NT2/D1 (cell line): ENCODE measurements at regions not wholly inside any gene's neighbourhood (a gene's known extent, or its start where the extent isn't known, plus 50 kb on each side); places are given as distances from the start of the nearest gene placed in this dataset.

Experiments
- SUZ12 ChIP-seq: IDR thresholded peaks from 2 replicates; pipeline ENCODE4 v1.6.1; 2011; ENCODE audit not compliant: insufficient read length, insufficient read depth; ENCODE audit errors: extremely low read depth
- YY1 ChIP-seq: IDR thresholded peaks from 2 replicates; pipeline ENCODE4 v1.6.1; 2011; ENCODE audit not compliant: insufficient read length, insufficient read depth
- ZNF274 ChIP-seq: IDR thresholded peaks from 2 replicates; pipeline ENCODE4 v1.6.1; 2011; ENCODE audit warnings: mild to moderate bottlenecking, low read depth, low read length

- TF ChIP-seq ZNF274 (no peak), YY1 (no peak), SUZ12 (no peak)
Measured at GRCh38 chr17:77886387-77886728, 72.1 kb upstream of the TNRC6C start.
